ENCODE measurements at regions not wholly inside any gene's neighbourhood (a gene's known extent, or its start where the extent isn't known, plus 50 kb on each side); places are given as distances from the start of the nearest gene placed in this dataset.

DNA sequence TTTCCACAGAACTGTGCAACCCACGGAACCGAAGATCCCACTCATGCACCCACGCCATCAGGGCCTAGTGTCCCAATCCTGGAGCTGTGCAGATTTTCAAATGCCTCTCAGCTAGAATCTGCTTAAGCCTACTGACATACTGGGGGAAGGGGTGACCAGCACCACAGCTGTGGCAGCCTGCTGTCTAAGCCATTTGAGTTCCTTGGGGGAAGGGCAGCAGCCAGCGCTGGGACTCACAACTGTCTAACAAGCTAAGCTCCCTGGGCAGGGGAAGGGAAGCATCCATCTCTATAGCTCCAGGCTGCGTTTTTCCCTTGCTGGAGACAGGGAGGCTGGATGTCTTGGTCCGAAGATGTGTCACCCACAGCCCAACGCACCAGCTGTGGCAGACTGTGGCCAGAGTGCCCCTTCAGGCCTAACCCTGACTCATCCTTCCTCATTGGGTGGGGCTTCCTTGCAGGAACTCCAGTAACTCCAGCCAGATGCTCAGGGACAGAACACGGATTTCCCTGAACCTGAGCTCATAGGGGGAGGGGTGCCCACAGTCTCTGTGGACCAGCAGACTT is 194.8 kb downstream of the CHRDL1 start:
- POLR2A ChIA-PET = no interaction called here
- CTCF ChIA-PET = no interaction called here

DNA sequence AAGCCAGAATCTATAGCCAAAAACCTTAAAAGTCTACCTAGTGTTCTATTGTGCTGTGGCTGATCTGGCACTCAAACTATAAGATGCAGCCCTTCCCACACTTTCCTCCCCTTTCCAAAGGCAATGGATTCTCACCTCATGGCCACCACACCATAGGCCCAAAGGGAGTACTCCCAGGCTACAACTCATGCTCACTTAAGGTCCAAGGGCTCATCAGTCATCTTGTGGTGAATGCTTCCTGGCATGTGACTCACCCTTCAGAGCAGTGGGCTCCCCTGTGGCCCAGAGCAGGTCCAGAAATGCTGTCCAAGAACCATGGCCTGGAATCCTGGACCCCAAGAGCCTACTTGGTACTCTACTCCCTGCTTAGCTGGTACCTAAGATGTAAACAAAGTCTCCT is 181.0 kb downstream of the CHRDL1 start:
- ChIA-PET CTCF (no interaction called here), POLR2A (no interaction called here)

Measured in activated CD8-positive, alpha-beta memory T cell treated with anti-CD3 and anti-CD28 coated beads for 36 hours (primary cell).